ENCODE measurements at regions not wholly inside any gene's neighbourhood (a gene's known extent, or its start where the extent isn't known, plus 50 kb on each side); places are given as distances from the start of the nearest gene placed in this dataset.

DNA sequence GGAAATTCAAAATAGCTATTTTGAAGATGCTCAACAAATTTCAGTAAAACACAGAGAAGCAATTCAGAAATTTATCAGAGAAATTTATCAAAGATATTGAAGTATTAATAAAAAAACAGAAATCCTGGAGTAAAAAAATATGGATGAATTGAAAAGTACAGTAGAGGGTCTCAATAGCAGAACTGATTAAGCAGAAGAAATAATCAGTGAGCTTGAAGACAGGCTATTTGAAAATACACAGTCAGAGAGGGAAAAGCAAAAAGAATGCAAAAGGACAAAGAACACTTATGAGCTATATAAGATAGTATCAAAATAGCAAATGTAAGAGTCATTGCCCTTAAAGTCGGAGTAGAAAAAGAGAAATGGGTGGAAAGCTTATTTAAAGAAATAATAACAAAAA lies 107.9 kb upstream of the PPP2R2B start:
- no peak for TF ChIP-seq POLR2AphosphoS5 (IDR thresholded peaks at IDR 0.05; ENCODE audit: insufficient read depth, low read depth, low read length)
- TF ChIP-seq EZH2 (IDR thresholded peaks at IDR 0.05; ENCODE audit: borderline replicate concordance, low read depth, low read length, severe bottlenecking) = no peak
- no peak for TF ChIP-seq CTCF (IDR thresholded peaks at IDR 0.05; ENCODE audit: extremely low read depth in 1 of 2, insufficient read depth in 1 of 2, low read depth in 1 of 2, low read length in 2 of 2)
- TF ChIP-seq POLR2A (IDR thresholded peaks at IDR 0.05; ENCODE audit: low read depth, low read length) = no peak
- TF ChIP-seq JUN (IDR thresholded peaks at IDR 0.05; ENCODE audit: borderline replicate concordance, insufficient read depth, insufficient read length, low read depth) = no peak
- TF ChIP-seq MYC (IDR thresholded peaks at IDR 0.05; ENCODE audit: low read depth, low read length) = no peak

Measured in endothelial cell of umbilical vein (primary cell).